Keratinocyte (primary cell): ENCODE measurements at regions not wholly inside any gene's neighbourhood (a gene's known extent, or its start where the extent isn't known, plus 50 kb on each side); places are given as distances from the start of the nearest gene placed in this dataset.

Experiments
- DNase-seq: peaks from one replicate; pipeline ENCODE4 v3.0.0-alpha.2; 2011; ENCODE audit warnings: low read depth, missing footprints, low spot score
- FAIRE-seq: peaks from 2 replicates; lab custom pipeline; 2011; peaks lifted over from hg19 to GRCh38; lab: Jason Lieb, UNC
- H2AFZ ChIP-seq: 2 replicates; pipeline ENCODE4 v1.6.0; 2012; ENCODE audit warnings: low read length, control low read depth, inconsistent platforms; ENCODE audit not compliant: control insufficient read depth
- H3K27ac ChIP-seq: 2 replicates; pipeline ENCODE4 v1.5.1; 2011; ENCODE audit warnings: low read length; ENCODE audit not compliant: control insufficient read depth, insufficient read depth
- H3K27me3 ChIP-seq: 3 replicates; pipeline ENCODE4 v1.6.0; 2011; ENCODE audit warnings: low read length; ENCODE audit not compliant: control insufficient read depth, insufficient read depth; ENCODE audit errors: extremely low read depth
- H3K36me3 ChIP-seq, 2 experiments: 2 replicates in 1 of 2; 3 replicates in 1 of 2; pipeline ENCODE4 v1.5.1; 2011; ENCODE audit warnings: low read length in 2 of 2, mild to moderate bottlenecking in 1 of 2; ENCODE audit not compliant: control insufficient read depth in 2 of 2, insufficient read depth in 2 of 2; ENCODE audit errors: extremely low read depth in 1 of 2
- H3K4me1 ChIP-seq: 3 replicates; pipeline ENCODE4 v1.5.1; 2011; ENCODE audit warnings: low read length; ENCODE audit not compliant: control insufficient read depth, insufficient read depth; ENCODE audit errors: extremely low read depth
- H3K4me2 ChIP-seq: 3 replicates; pipeline ENCODE4 v1.6.0; 2011; ENCODE audit warnings: low read depth, low read length; ENCODE audit not compliant: control insufficient read depth, insufficient read depth; ENCODE audit errors: extremely low read depth
- H3K4me3 ChIP-seq, 3 experiments: fragments of 200-600 bp in 1 of 3; sonication (generic) in 1 of 3; 2 replicates in 2 of 3; 3 replicates in 1 of 3; pipeline ENCODE4 v1.5.1; 2011 to 2016; ENCODE audit warnings: low read length in 3 of 3, mild to moderate bottlenecking in 3 of 3, control low read depth in 2 of 3, inconsistent platforms in 1 of 3, low read depth in 1 of 3, mixed read lengths in 1 of 3, mixed run types in 1 of 3, moderate library complexity in 1 of 3; ENCODE audit not compliant: control insufficient read depth in 2 of 3, insufficient read depth in 2 of 3; ENCODE audit errors: extremely low read depth in 1 of 3
- H3K79me2 ChIP-seq: 2 replicates; pipeline ENCODE4 v1.6.0; 2012; ENCODE audit warnings: low read length; ENCODE audit not compliant: control insufficient read depth, insufficient read depth
- H3K9ac ChIP-seq: 3 replicates; pipeline ENCODE4 v1.6.0; 2011; ENCODE audit warnings: low read length; ENCODE audit not compliant: control insufficient read depth, insufficient read depth; ENCODE audit errors: extremely low read depth
- H3K9me1 ChIP-seq: 3 replicates; pipeline ENCODE4 v1.6.0; 2011; ENCODE audit warnings: low read length; ENCODE audit not compliant: control insufficient read depth, insufficient read depth; ENCODE audit errors: extremely low read depth
- H3K9me3 ChIP-seq: 2 replicates; pipeline ENCODE4 v1.5.1; 2012; ENCODE audit warnings: low read depth, low read length; ENCODE audit not compliant: control insufficient read depth
- H4K20me1 ChIP-seq: 3 replicates; pipeline ENCODE4 v1.6.0; 2011; ENCODE audit warnings: low read length; ENCODE audit not compliant: control insufficient read depth, insufficient read depth; ENCODE audit errors: extremely low read depth
- CTCF ChIP-seq, 3 experiments: IDR thresholded peaks in 1 of 3; conservative IDR thresholded peaks in 1 of 3; optimal IDR thresholded peaks in 1 of 3; 2 replicates in 2 of 3; 3 replicates in 1 of 3; pipeline versions ENCODE3 to v1.5.1; 2011; ENCODE audit warnings: low read length in 3 of 3, mild to moderate bottlenecking in 3 of 3, moderate library complexity in 2 of 3, control low read depth in 1 of 3, inconsistent platforms in 1 of 3; ENCODE audit not compliant: insufficient read depth in 2 of 3; ENCODE audit errors: extremely low read depth in 1 of 3
- EZH2 ChIP-seq: IDR thresholded peaks from one replicate; pipeline ENCODE4 v1.6.1; 2012; ENCODE audit warnings: inconsistent platforms, mild to moderate bottlenecking, low read length, moderate library complexity
- dilution Hi-C: fragments of 300-500 bp; cut with MboI; formaldehyde crosslinking; loops from one replicate; pipeline ENCODE4 v1.7.0; 2020; ENCODE audit warnings: low sequenced_read_pairs; ENCODE audit not compliant: extremely low pct_ligation_motif_present

- Histone ChIP-seq H3K27me3 (no peaks in the 10 kb centered on the region), H2AFZ (no peak overlapping the region), H3K36me3 (no peaks in the 10 kb centered on the region), H3K79me2 (no peaks in the 10 kb centered on the region), H3K4me3 (no peak overlapping the region), H3K9me1 (no peaks in the 10 kb centered on the region), H3K9me3 (no peaks in the 10 kb centered on the region), H3K9ac (no peak overlapping the region), H3K4me2 (no peak overlapping the region), H4K20me1 (no peaks in the 10 kb centered on the region), H3K27ac (no peak overlapping the region), H3K4me1 (no peaks in the 10 kb centered on the region)
- DNase-seq = no peak
- dilution Hi-C loops = no loop called here
- TF ChIP-seq CTCF (optimal IDR thresholded peaks at IDR 0.05 in 1 of 3, IDR thresholded peaks at IDR 0.05 in 1 of 3, conservative IDR thresholded peaks at IDR 0.05 in 1 of 3; ENCODE audit: extremely low read depth in 1 of 3, insufficient read depth in 2 of 3, low read length in 3 of 3) (no peak), EZH2 (no peak)
- no peak for FAIRE-seq
Observed at GRCh38 chr1:101645810-101646209, 350.9 kb downstream of the OLFM3 start.

DNA sequence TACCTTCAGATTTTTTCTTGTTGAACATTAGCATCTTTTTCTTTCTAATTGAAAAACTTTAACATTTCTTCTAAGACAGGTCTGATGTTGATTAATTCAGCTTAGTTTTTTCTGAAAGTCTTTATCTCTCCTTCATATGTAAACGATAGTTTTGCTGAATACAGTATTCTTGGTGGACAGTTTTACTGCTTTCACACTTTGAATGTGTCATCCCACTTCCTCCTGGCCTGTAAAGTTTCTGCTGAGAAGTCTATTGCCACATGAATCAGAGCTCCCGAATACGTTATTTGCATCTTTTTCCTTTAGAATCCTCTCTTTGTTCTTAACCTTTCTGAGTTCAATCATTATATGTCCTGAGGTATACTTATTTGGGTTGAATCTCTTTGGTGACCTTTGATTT lies 344.2 kb downstream of the OLFM3 start:
- Histone ChIP-seq H4K20me1 (no peaks in the 10 kb centered on the region), H2AFZ (no peak overlapping the region), H3K9me3 (no peaks in the 10 kb centered on the region), H3K9ac (no peak overlapping the region), H3K9me1 (no peaks in the 10 kb centered on the region), H3K4me1 (no peaks in the 10 kb centered on the region), H3K27ac (no peak overlapping the region), H3K36me3 (no peaks in the 10 kb centered on the region), H3K4me3 (no peak overlapping the region), H3K79me2 (no peaks in the 10 kb centered on the region), H3K4me2 (no peak overlapping the region), H3K27me3 (no peaks in the 10 kb centered on the region)
- FAIRE-seq = no peak
- DNase-seq = no peak
- no peak for TF ChIP-seq EZH2
- TF ChIP-seq CTCF (optimal IDR thresholded peaks at IDR 0.05 in 1 of 3, IDR thresholded peaks at IDR 0.05 in 1 of 3, conservative IDR thresholded peaks at IDR 0.05 in 1 of 3; ENCODE audit: extremely low read depth in 1 of 3, insufficient read depth in 2 of 3, low read length in 3 of 3) = no peak
- dilution Hi-C loops = no loop called here
